ENCODE measurements at regions not wholly inside any gene's neighbourhood (a gene's known extent, or its start where the extent isn't known, plus 50 kb on each side); places are given as distances from the start of the nearest gene placed in this dataset.

- TF ChIP-seq CTCF (conservative IDR thresholded peaks at IDR 0.05; ENCODE audit: low read depth, low read length) (no peak), EZH2 (IDR thresholded peaks at IDR 0.05; ENCODE audit: borderline replicate concordance, low read depth, low read length, poor library complexity, severe bottlenecking) (no peak)
Observed at GRCh38 chr4:35147761-35148160, 1096.6 kb downstream of the ARAP2 start.
